GM23338 (cell line): ENCODE measurements at regions not wholly inside any gene's neighbourhood (a gene's known extent, or its start where the extent isn't known, plus 50 kb on each side); places are given as distances from the start of the nearest gene placed in this dataset.

ENCODE experiments used
- ATAC-seq: fragments of 200-7000 bp; cut with Tn5 transposase; 3 replicates; pipeline ENCODE4 v1.9.1; 2020
- DNase-seq: peaks from one replicate; pipeline ENCODE4 v3.0.0-alpha.2; 2015; ENCODE audit warnings: low spot score
- H2AFZ ChIP-seq: fragments of 200-600 bp; sonication (generic); 2 replicates; pipeline ENCODE4 v1.8.0; 2016; ENCODE audit warnings: antibody characterized with exemption, mild to moderate bottlenecking, moderate library complexity
- H3F3A ChIP-seq: fragments of 200-600 bp; sonication (generic); replicated peaks from 2 replicates; pipeline ENCODE4 v1.8.0; 2017; ENCODE audit warnings: antibody characterized with exemption, mixed run types, low read depth
- H3K27ac ChIP-seq: fragments of 200-600 bp; sonication (generic); 2 replicates; pipeline ENCODE4 v1.6.1; 2016; ENCODE audit warnings: low read depth
- H3K27me3 ChIP-seq: fragments of 200-600 bp; sonication (generic); 2 replicates; pipeline ENCODE4 v1.8.0; 2016; ENCODE audit warnings: mild to moderate bottlenecking, mixed run types, moderate library complexity; ENCODE audit not compliant: insufficient read depth
- H3K36me3 ChIP-seq: fragments of 200-600 bp; sonication (generic); 2 replicates; pipeline ENCODE4 v1.8.0; 2016; ENCODE audit warnings: mild to moderate bottlenecking; ENCODE audit not compliant: insufficient read depth
- H3K4me1 ChIP-seq: fragments of 200-600 bp; sonication (generic); 2 replicates; pipeline ENCODE4 v1.8.0; 2016; ENCODE audit warnings: mild to moderate bottlenecking, moderate library complexity; ENCODE audit not compliant: insufficient read depth
- H3K4me2 ChIP-seq: fragments of 200-600 bp; sonication (generic); 2 replicates; pipeline ENCODE4 v1.7.1; 2017; ENCODE audit warnings: mixed run types
- H3K4me3 ChIP-seq: fragments of 200-600 bp; sonication (generic); 2 replicates; pipeline ENCODE4 v1.6.1; 2016; ENCODE audit warnings: mixed run types
- H3K79me2 ChIP-seq: fragments of 200-600 bp; sonication (generic); replicated peaks from 2 replicates; pipeline ENCODE4 v1.8.0; 2017; ENCODE audit warnings: mild to moderate bottlenecking; ENCODE audit not compliant: insufficient read depth
- H3K9me2 ChIP-seq: fragments of 200-600 bp; sonication (generic); 2 replicates; pipeline ENCODE4 v1.8.0; 2017; ENCODE audit not compliant: insufficient read depth
- H4K20me1 ChIP-seq: fragments of 200-600 bp; sonication (generic); replicated peaks from 2 replicates; pipeline ENCODE4 v1.8.0; 2017; ENCODE audit warnings: mild to moderate bottlenecking; ENCODE audit not compliant: insufficient read depth
- H3K27ac Mint-ChIP-seq: 2 replicates; pipeline ENCODE4 v1.8.0; 2020; ENCODE audit warnings: inconsistent platforms, mild to moderate bottlenecking, moderate library complexity, mixed read lengths
- H3K27me3 Mint-ChIP-seq: 3 replicates; pipeline ENCODE4 v1.8.0; 2022; ENCODE audit warnings: low read depth, mild to moderate bottlenecking, moderate library complexity, mixed read lengths, inconsistent platforms; ENCODE audit not compliant: insufficient read depth, poor library complexity
- H3K36me3 Mint-ChIP-seq: 3 replicates; pipeline ENCODE4 v1.8.0; 2021; ENCODE audit warnings: low read depth, mild to moderate bottlenecking, inconsistent platforms, moderate library complexity, mixed read lengths
- H3K4me1 Mint-ChIP-seq: 3 replicates; pipeline ENCODE4 v1.8.0; 2020; ENCODE audit warnings: mild to moderate bottlenecking, inconsistent platforms, mixed read lengths
- H3K4me3 Mint-ChIP-seq: 3 replicates; pipeline ENCODE4 v1.8.0; 2021; ENCODE audit warnings: moderate library complexity, mild to moderate bottlenecking, inconsistent platforms, mixed read lengths
- H3K9me3 Mint-ChIP-seq: 3 replicates; pipeline ENCODE4 v1.8.0; 2020; ENCODE audit warnings: moderate library complexity, mild to moderate bottlenecking, inconsistent platforms, mixed read lengths
- ETS1 ChIP-seq: IDR thresholded peaks from 2 replicates; pipeline ENCODE4 v1.6.1; 2016; ENCODE audit warnings: antibody characterized with exemption
- EZH2phosphoT487 ChIP-seq: fragments of 200-600 bp; sonication (generic); IDR thresholded peaks from one replicate; pipeline ENCODE4 v1.8.1; 2018; ENCODE audit warnings: antibody characterized with exemption; ENCODE audit not compliant: unreplicated experiment
- JUNB ChIP-seq: IDR thresholded peaks from one replicate; pipeline ENCODE4 v1.6.1; 2016; ENCODE audit warnings: antibody characterized with exemption; ENCODE audit not compliant: unreplicated experiment
- NANOG ChIP-seq: IDR thresholded peaks from 2 replicates; pipeline ENCODE4 v1.6.1; 2016; ENCODE audit warnings: antibody characterized with exemption, borderline replicate concordance
- POLR2AphosphoS5 ChIP-seq: IDR thresholded peaks from 2 replicates; pipeline ENCODE4 v1.6.1; 2016; ENCODE audit warnings: antibody characterized with exemption, low read depth
- REST ChIP-seq: IDR thresholded peaks from one replicate; pipeline ENCODE4 v1.6.1; 2018; ENCODE audit warnings: antibody characterized with exemption; ENCODE audit not compliant: unreplicated experiment
- ZNF114 ChIP-seq: fragments of 250-450 bp; sonication (Bioruptor Pico); IDR thresholded peaks from 2 replicates; pipeline ENCODE4 v1.5.0; 2020; ENCODE audit warnings: mild to moderate bottlenecking, moderate library complexity
- ZNF331 ChIP-seq: fragments of 250-450 bp; sonication (Bioruptor Pico); IDR thresholded peaks from 2 replicates; pipeline ENCODE4 v1.5.0; 2020; ENCODE audit warnings: low read depth, mild to moderate bottlenecking, moderate library complexity
- ZNF462 ChIP-seq: fragments of 250-450 bp; sonication (Bioruptor Pico); IDR thresholded peaks from 2 replicates; pipeline ENCODE4 v1.5.0; 2020; ENCODE audit warnings: mild to moderate bottlenecking, moderate library complexity

GRCh38 chr5:52448111-52448510, 339.6 kb upstream of the ITGA1 start:
- H3K27ac Mint-ChIP-seq: no peak overlapping the region
- ATAC-seq (no peak), DNase-seq (no peak)
- H3K9me3 Mint-ChIP-seq: no peaks in the 10 kb centered on the region
- H3K36me3 Mint-ChIP-seq: no peaks in the 10 kb centered on the region
- Histone ChIP-seq H3K4me2 (no peak overlapping the region), H3K4me3 (no peak overlapping the region), H3K36me3 (no peaks in the 10 kb centered on the region), H3K4me1 (peaks cover 28% of the 10 kb centered on the region), H2AFZ (no peak overlapping the region), H3K9me2 (0 out of 2 replicates have a peak, but pooled peaks cover 6% of the 10 kb centered on the region), H3F3A (no peaks in the 10 kb centered on the region), H3K27ac (no peak overlapping the region), H3K27me3 (no peaks in the 10 kb centered on the region), H4K20me1 (no peaks in the 10 kb centered on the region), H3K79me2 (no peaks in the 10 kb centered on the region)
- peaks cover 36% of the 10 kb centered on the region for H3K4me1 Mint-ChIP-seq
- H3K4me3 Mint-ChIP-seq: no peak overlapping the region
- H3K27me3 Mint-ChIP-seq: no peaks in the 10 kb centered on the region
- TF ChIP-seq ZNF331 (CRISPR knock-in tag): no peak
- TF ChIP-seq JUNB: no peak
- no peak for TF ChIP-seq EZH2phosphoT487
- no peak for TF ChIP-seq ETS1
- no peak for TF ChIP-seq ZNF462 (CRISPR knock-in tag)
- no peak for TF ChIP-seq POLR2AphosphoS5
- TF ChIP-seq NANOG: no peak
- TF ChIP-seq REST: no peak
- TF ChIP-seq ZNF114 (CRISPR knock-in tag): no peak
